Breast epithelium (tissue), 3 donors: ENCODE measurements at regions not wholly inside any gene's neighbourhood (a gene's known extent, or its start where the extent isn't known, plus 50 kb on each side); places are given as distances from the start of the nearest gene placed in this dataset.

Source experiments
- CTCF ChIP-seq, 3 donors: fragments of 450-650 bp; IDR thresholded peaks; one replicate each; pipeline ENCODE4 v1.5.1; 2016 to 2017; ENCODE audit warnings: antibody characterized with exemption in 3 of 3, mild to moderate bottlenecking in 3 of 3, moderate library complexity in 3 of 3
- POLR2A ChIP-seq: fragments of 450-650 bp; IDR thresholded peaks from one replicate; pipeline ENCODE4 v1.6.1; 2016; ENCODE audit warnings: antibody characterized with exemption, mild to moderate bottlenecking, moderate library complexity

DNA sequence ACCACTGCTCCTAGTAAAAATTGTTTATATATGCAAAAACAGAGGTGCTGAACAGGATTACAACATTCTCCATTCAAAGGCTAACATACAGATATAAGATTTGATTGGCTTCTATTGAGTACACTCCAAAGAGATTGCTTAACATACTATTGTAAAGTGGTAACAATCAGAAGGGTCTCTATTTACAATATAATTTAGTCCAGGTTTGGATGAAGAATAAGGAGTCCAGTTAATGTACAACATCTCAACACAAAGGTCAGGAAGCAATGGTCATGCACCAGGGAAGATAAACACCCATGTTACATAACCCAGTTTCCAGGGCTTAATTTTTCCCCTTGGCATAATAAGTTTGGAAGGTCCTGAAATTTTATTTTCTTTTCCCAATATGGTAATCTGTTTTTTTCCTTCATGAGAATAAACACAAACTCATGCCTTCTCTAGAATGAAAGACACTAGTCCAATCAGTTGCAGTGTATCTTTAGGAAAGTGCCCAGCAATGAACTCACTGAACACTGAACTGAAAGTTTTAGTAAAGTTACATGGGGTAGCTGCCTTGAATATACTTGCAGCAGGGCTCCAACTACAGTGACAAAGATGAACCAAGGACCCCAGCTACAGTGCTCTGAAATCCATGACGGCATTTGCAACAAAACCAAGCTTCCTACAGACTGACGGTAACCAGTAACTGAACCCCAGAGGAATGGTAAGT lies 255.3 kb upstream of the GJE1 start:
- no peak for TF ChIP-seq CTCF (IDR thresholded peaks at IDR 0.05)
- TF ChIP-seq POLR2A = no peak
